GM12878 (cell line): ENCODE measurements at regions not wholly inside any gene's neighbourhood (a gene's known extent, or its start where the extent isn't known, plus 50 kb on each side); places are given as distances from the start of the nearest gene placed in this dataset.

Experiments used
- ATAC-seq: fragments of 200-7000 bp; cut with Tn5 transposase; 3 replicates; pipeline ENCODE4 v1.9.1; 2020; ENCODE audit warnings: mild to moderate bottlenecking, moderate library complexity
- BruUV-seq: library from RNA; stranded (reverse); fragments of 400-500 nt; replicated peaks from 2 replicates; lab custom pipeline; 2021; lab: Mats Ljungman, UMichigan
- CTCF ChIA-PET: fragments of 300-600 bp; sonication (Branson Sonifier 250); formaldehyde crosslinking; extraction: SDS; loops from one replicate; lab custom pipeline; 2021; ENCODE audit warnings: inconsistent platforms; lab: Yijun Ruan, JAX
- POLR2A ChIA-PET: fragments of 350-600 bp; formaldehyde crosslinking; extraction: SDS; loops from one replicate; lab custom pipeline; 2021; ENCODE audit warnings: inconsistent platforms; lab: Charles Lee
- RAD21 ChIA-PET: fragments of 300-600 bp; sonication (Branson Sonifier 250); formaldehyde crosslinking; loops from one replicate; lab custom pipeline; 2023; ENCODE audit warnings: antibody characterized with exemption; ENCODE audit not compliant: unreplicated experiment; lab: Charles Lee
- SMC1A ChIA-PET: fragments of 300-600 bp; sonication (Branson Sonifier 250); formaldehyde crosslinking; loops from one replicate; lab custom pipeline; 2023; ENCODE audit not compliant: unreplicated experiment, uncharacterized antibody; lab: Charles Lee
- DNase-seq: peaks from one replicate; pipeline ENCODE4 v3.0.0-alpha.2; 2011; ENCODE audit warnings: low read depth, low spot score
- FAIRE-seq: peaks from 3 replicates; lab custom pipeline; 2011; peaks lifted over from hg19 to GRCh38; lab: Jason Lieb, UNC
- H2AFZ ChIP-seq: 2 replicates; pipeline ENCODE4 v1.6.0; 2011; ENCODE audit warnings: low read depth, low read length, control low read depth; ENCODE audit not compliant: control insufficient read depth
- H3K27ac ChIP-seq: 2 replicates; pipeline ENCODE4 v1.5.1; 2011; ENCODE audit warnings: control low read depth; ENCODE audit not compliant: control insufficient read depth, insufficient read depth
- H3K27me3 ChIP-seq, 2 experiments: replicated peaks in 1 of 2; 2 replicates each; pipeline versions ENCODE4 v1.6.0 to v1.6.1; 2011; ENCODE audit warnings: low read length in 1 of 2; ENCODE audit not compliant: control insufficient read depth in 2 of 2, insufficient read depth in 2 of 2
- H3K36me3 ChIP-seq, 2 experiments: 2 replicates each; pipeline ENCODE4 v1.5.1; 2011; ENCODE audit warnings: low read length in 1 of 2; ENCODE audit not compliant: control insufficient read depth in 2 of 2, insufficient read depth in 2 of 2
- H3K4me1 ChIP-seq: 2 replicates; pipeline ENCODE4 v1.6.1; 2011; ENCODE audit warnings: mild to moderate bottlenecking, low read length, moderate library complexity, mixed read lengths; ENCODE audit not compliant: control insufficient read depth, insufficient read depth
- H3K4me2 ChIP-seq: 2 replicates; pipeline ENCODE4 v1.6.0; 2011; ENCODE audit warnings: control low read depth; ENCODE audit not compliant: control insufficient read depth, insufficient read depth
- H3K4me3 ChIP-seq: fragments of 200-600 bp; sonication (generic); 2 replicates; pipeline ENCODE4 v1.5.1; 2016
- H3K79me2 ChIP-seq: 2 replicates; pipeline ENCODE4 v1.6.0; 2011; ENCODE audit warnings: low read length; ENCODE audit not compliant: control insufficient read depth, insufficient read depth
- H3K9ac ChIP-seq: 2 replicates; pipeline ENCODE4 v1.8.0; 2011; ENCODE audit warnings: low read length, control low read depth, mixed read lengths; ENCODE audit not compliant: control insufficient read depth, insufficient read depth
- H3K9me3 ChIP-seq: replicated peaks from 3 replicates; pipeline ENCODE4 v1.5.1; 2011; ENCODE audit warnings: mild to moderate bottlenecking, low read length; ENCODE audit not compliant: control insufficient read depth, insufficient read depth
- H4K20me1 ChIP-seq: 2 replicates; pipeline ENCODE4 v1.6.0; 2011; ENCODE audit not compliant: control insufficient read depth, insufficient read depth
- ASH2L ChIP-seq: fragments of 300-600, 200-600 bp; sonication (generic); IDR thresholded peaks from 2 replicates; pipeline ENCODE4 v1.6.1; 2017; ENCODE audit warnings: low read depth, mild to moderate bottlenecking, borderline replicate concordance
- ATF2 ChIP-seq: IDR thresholded peaks from 2 replicates; pipeline ENCODE4 v1.6.1; 2012; ENCODE audit warnings: low read length, inconsistent platforms
- CBFB ChIP-seq: IDR thresholded peaks from 2 replicates; pipeline ENCODE4 v1.6.1; 2016; ENCODE audit warnings: antibody characterized with exemption, low read depth
- EZH2 ChIP-seq: IDR thresholded peaks from 2 replicates; pipeline ENCODE4 v1.6.1; 2012; ENCODE audit warnings: low read depth, mild to moderate bottlenecking, control low read depth, inconsistent platforms, low read length, borderline replicate concordance; ENCODE audit not compliant: control insufficient read depth
- HDAC6 ChIP-seq: fragments of 200-600 bp; sonication (generic); IDR thresholded peaks from one replicate; pipeline ENCODE4 v1.8.0; 2017; ENCODE audit warnings: antibody characterized with exemption; ENCODE audit not compliant: unreplicated experiment
- IKZF2 ChIP-seq, 2 experiments: fragments of 450-650 bp; IDR thresholded peaks; 2 replicates each; pipeline ENCODE4 v1.6.1; 2017; ENCODE audit warnings: mild to moderate bottlenecking in 2 of 2, moderate library complexity in 2 of 2
- KAT2A ChIP-seq: conservative IDR thresholded peaks from 2 replicates; pipeline ENCODE4 v1.6.1; 2011; ENCODE audit warnings: low read depth, low read length; ENCODE audit not compliant: control insufficient read depth
- KDM1A ChIP-seq: fragments of 200-600 bp; sonication (generic); IDR thresholded peaks from 2 replicates; pipeline ENCODE4 v1.6.1; 2016; ENCODE audit warnings: borderline replicate concordance
- PKNOX1 ChIP-seq: fragments of 450-650 bp; IDR thresholded peaks from 2 replicates; pipeline ENCODE4 v1.6.1; 2016; ENCODE audit warnings: mild to moderate bottlenecking
- POU2F2 ChIP-seq: IDR thresholded peaks from 3 replicates; pipeline ENCODE4 v1.6.1; 2011; ENCODE audit warnings: low read depth, mild to moderate bottlenecking, low read length, borderline replicate concordance
- STAT3 ChIP-seq: IDR thresholded peaks from 2 replicates; pipeline ENCODE4 v1.6.1; 2011; ENCODE audit warnings: low read depth, low read length, improper control_type of control experiment
- TAF1 ChIP-seq: IDR thresholded peaks from 2 replicates; pipeline ENCODE4 v1.6.1; 2011; ENCODE audit warnings: mild to moderate bottlenecking, low read depth, low read length, borderline replicate concordance
- TARDBP ChIP-seq: IDR thresholded peaks from 2 replicates; pipeline ENCODE4 v1.6.1; 2016; ENCODE audit warnings: borderline replicate concordance
- ZBTB4 ChIP-seq: fragments of 450-650 bp; formaldehyde crosslinking; IDR thresholded peaks from 2 replicates; pipeline ENCODE4 v1.4.0; 2022; ENCODE audit warnings: mild to moderate bottlenecking, moderate library complexity
- ZBTB40 ChIP-seq: fragments of 450-650 bp; IDR thresholded peaks from 2 replicates; pipeline ENCODE4 v1.6.1; 2016; ENCODE audit warnings: mild to moderate bottlenecking, moderate library complexity, borderline replicate concordance
- ZZZ3 ChIP-seq: IDR thresholded peaks from 2 replicates; pipeline ENCODE4 v1.6.1; 2011; ENCODE audit warnings: low read depth; ENCODE audit not compliant: control insufficient read depth, insufficient read length
- WGBS: methylation state at CpG from one replicate; pipeline ENCODE4 v1.1.6; 2016; ENCODE audit warnings: low lambda C conversion rate; ENCODE audit not compliant: insufficient replicate concordance, insufficient coverage; ENCODE audit errors: missing lambda C conversion rate; 5-methylcytosine and 5-hydroxymethylcytosine counted together
- in situ Hi-C: fragments of 300-500 bp; cut with MboI; formaldehyde crosslinking; loops from 9 replicates; pipeline ENCODE4 v1.14.3; 2018; ENCODE audit warnings: mixed read lengths
- intact Hi-C: fragments of 100-400 bp; cut with micrococcal nuclease; formaldehyde crosslinking; loops from one replicate; pipeline ENCODE4 v1.14.2; 2022; ENCODE audit not compliant: unreplicated experiment

GRCh38 chr5:42143361-42143760 is 218.3 kb downstream of the FBXO4 start:
- no TSS peak for BruUV-seq
- TF ChIP-seq HDAC6 (no peak), ATF2 (no peak), STAT3 (no peak), KAT2A (no peak), ZBTB4 (CRISPR knock-in tag) (no peak), PKNOX1 (no peak), ZBTB40 (no peak), KDM1A (no peak), ZZZ3 (no peak), IKZF2 (IDR thresholded peaks at IDR 0.05) (no peak), POU2F2 (no peak), CBFB (no peak), ASH2L (no peak), TAF1 (no peak), EZH2 (no peak), TARDBP (no peak)

More at GRCh38 chr5:42143361-42143760, 218.3 kb downstream of the FBXO4 start:
- no peak overlapping the region for H3K9ac ChIP-seq
- H3K4me2 ChIP-seq = no peak overlapping the region
- FAIRE-seq = no peak
- intact Hi-C loops = no loop called here
- in situ Hi-C loops = no loop called here
- ChIA-PET RAD21 (no interaction called here), SMC1A (no interaction called here), CTCF (no interaction called here), POLR2A (no interaction called here)
- H3K27me3 ChIP-seq = no peaks in the 10 kb centered on the region
- H3K4me3 ChIP-seq = no peak overlapping the region
- no peaks in the 10 kb centered on the region for H4K20me1 ChIP-seq
- H3K79me2 ChIP-seq = no peaks in the 10 kb centered on the region
- no peak overlapping the region for H3K27ac ChIP-seq
- DNase-seq = no peak
- H3K9me3 ChIP-seq = no peaks in the 10 kb centered on the region
- no peak for ATAC-seq
- no peaks in the 10 kb centered on the region for H3K36me3 ChIP-seq
- WGBS = 38% methylated on average over 2 of the region's 2 CpGs
- H3K4me1 ChIP-seq = no peaks in the 10 kb centered on the region
- H2AFZ ChIP-seq = no peak overlapping the region
